ENCODE measurements at regions not wholly inside any gene's neighbourhood (a gene's known extent, or its start where the extent isn't known, plus 50 kb on each side); places are given as distances from the start of the nearest gene placed in this dataset.

- POLR2A ChIA-PET (ENCODE audit: partially characterized antibody) = no interaction called here
- H3K4ac ChIP-seq (replicated peaks; ENCODE audit: insufficient read length, low read depth, low read length) = no peak overlapping the region
- no peak overlapping the region for H4K5ac ChIP-seq (ENCODE audit: insufficient read length, low read depth, low read length)
These were observed 388.0 kb downstream of the ICE1 start for GRCh38 chr5:5810461-5810860.

More at GRCh38 chr5:5810461-5810860, 388.0 kb downstream of the ICE1 start:
- Histone ChIP-seq H3K79me1 (ENCODE audit: low read depth, low read length) (no peaks in the 10 kb centered on the region), H3K27ac (ENCODE audit: low read depth, low read length) (no peak overlapping the region), H2BK120ac (replicated peaks; ENCODE audit: low read depth, low read length) (no peak overlapping the region), H3K4me1 (replicated peaks in 1 of 4; ENCODE audit: control insufficient read depth in 3 of 4, insufficient read depth in 4 of 4, low read length in 3 of 4) (no peaks in the 10 kb centered on the region), H2AFZ (ENCODE audit: low read length) (no peak overlapping the region), H3K9me3 (ENCODE audit: insufficient read depth in 2 of 2, low read depth in 1 of 2, low read length in 1 of 2) (no peaks in the 10 kb centered on the region), H3K9ac (replicated peaks in 1 of 4; ENCODE audit: extremely low read depth in 1 of 4, low read depth in 3 of 4, low read length in 3 of 4) (no peak overlapping the region), H3K79me2 (ENCODE audit: control insufficient read depth in 1 of 2, insufficient read depth in 2 of 2, low read length in 2 of 2) (no peaks in the 10 kb centered on the region), H3K4me2 (ENCODE audit: insufficient read depth in 1 of 2, low read depth in 2 of 2, low read length in 2 of 2) (no peak overlapping the region), H3K56ac (replicated peaks; ENCODE audit: insufficient read length, low read depth, low read length) (no peak overlapping the region), H3K23ac (ENCODE audit: insufficient read length) (no peak overlapping the region), H3K18ac (ENCODE audit: extremely low read depth, low read length) (no peak overlapping the region), H3K23me2 (ENCODE audit: low read depth, low read length) (0 out of 2 replicates have a peak, but pooled peaks cover 3% of the 10 kb centered on the region), H2AK5ac (ENCODE audit: low read depth, low read length) (no peak overlapping the region), H3K27me3 (replicated peaks in 1 of 4; ENCODE audit: control insufficient read depth in 3 of 4, extremely low read depth in 1 of 4, insufficient read depth in 3 of 4, low read length in 3 of 4) (no peaks in the 10 kb centered on the region), H4K8ac (ENCODE audit: extremely low read depth, insufficient read depth, low read length) (no peak overlapping the region), H2BK12ac (ENCODE audit: low read depth, low read length) (no peak overlapping the region), H4K91ac (replicated peaks; ENCODE audit: insufficient read length, low read length) (no peak overlapping the region), H4K20me1 (replicated peaks in 1 of 2; ENCODE audit: control insufficient read depth in 1 of 2, insufficient read depth in 2 of 2, low read length in 2 of 2) (no peaks in the 10 kb centered on the region), H2BK5ac (ENCODE audit: low read depth, low read length) (no peak overlapping the region), H3K14ac (ENCODE audit: insufficient read length) (no peak overlapping the region), H2BK20ac (ENCODE audit: low read length) (no peak overlapping the region), H2BK15ac (ENCODE audit: low read length) (no peak overlapping the region), H3K36me3 (ENCODE audit: control insufficient read depth in 2 of 4, insufficient read depth in 4 of 4, low read length in 3 of 4) (no peaks in the 10 kb centered on the region), H3K4me3 (ENCODE audit: extremely low read depth in 1 of 4, insufficient read depth in 2 of 4, low read depth in 3 of 4, low read length in 4 of 4) (no peak overlapping the region)
- no peak for TF ChIP-seq TBP (IDR thresholded peaks at IDR 0.05; ENCODE audit: low read depth, low read length)
- TF ChIP-seq SUZ12 (IDR thresholded peaks at IDR 0.05; ENCODE audit: low read length) = no peak
- no peak for TF ChIP-seq POLR2A (IDR thresholded peaks at IDR 0.05; ENCODE audit: control extremely low read depth in 1 of 2, low read depth in 2 of 2, low read length in 2 of 2)
- no peak for TF ChIP-seq SP4 (IDR thresholded peaks at IDR 0.05; ENCODE audit: low read length)
- TF ChIP-seq CTBP2 (IDR thresholded peaks at IDR 0.05; ENCODE audit: borderline replicate concordance, insufficient read depth, insufficient read length, low read length) = no peak
- TF ChIP-seq KDM1A (IDR thresholded peaks at IDR 0.05; ENCODE audit: borderline replicate concordance, low read length) = no peak
- TF ChIP-seq BACH1 (IDR thresholded peaks at IDR 0.05; ENCODE audit: low read length) = no peak
- no peak for TF ChIP-seq EGR1 (IDR thresholded peaks at IDR 0.05; ENCODE audit: borderline replicate concordance, low read depth, low read length)
- no peak for TF ChIP-seq FOSL1 (IDR thresholded peaks at IDR 0.05; ENCODE audit: insufficient read depth, low read depth, low read length)
- no peak for TF ChIP-seq GABPA (IDR thresholded peaks at IDR 0.05; ENCODE audit: borderline replicate concordance, insufficient read depth, low read length)
- no peak for TF ChIP-seq SAP30 (IDR thresholded peaks at IDR 0.05; ENCODE audit: insufficient read depth, insufficient replicate concordance, low read length)
- CTCF ChIA-PET (ENCODE audit: partially characterized antibody) = no interaction called here
- 91% methylated on average over 2 of the region's 2 CpGs; no CpG with 5 or more reads in 1 of the 2 experiments for WGBS, 2 experiments (ENCODE audit: extremely low coverage in 1 of 2, insufficient coverage in 1 of 2, insufficient read length in 1 of 2, insufficient replicate concordance in 2 of 2, low coverage in 1 of 2, low lambda C conversion rate in 2 of 2, missing lambda C conversion rate in 1 of 2)
- DNase-seq (ENCODE audit: low read depth in 1 of 2, low spot score in 2 of 2) (no peak), FAIRE-seq (no peak)

Measured in H1 (cell line).